ENCODE measurements at regions not wholly inside any gene's neighbourhood (a gene's known extent, or its start where the extent isn't known, plus 50 kb on each side); places are given as distances from the start of the nearest gene placed in this dataset.

GRCh38 chr3:64985072-64985471, 297.3 kb upstream of the ADAMTS9 start:
- no peak for DNase-seq

GRCh38 chr3:64983583-64984359, 296.0 kb upstream of the ADAMTS9 start:
- DNase-seq = no peak

GRCh38 chr3:64977308-64978100, 289.7 kb upstream of the ADAMTS9 start:
- no peak for DNase-seq

- DNase-seq = no peak
These were observed 288.7 kb upstream of the ADAMTS9 start for GRCh38 chr3:64976456-64976855.

- no peak for DNase-seq
These were observed 287.3 kb upstream of the ADAMTS9 start for GRCh38 chr3:64975147-64975546.

- no peak for DNase-seq
These were observed 286.6 kb upstream of the ADAMTS9 start for GRCh38 chr3:64974401-64974800.

GRCh38 chr3:64972793-64973192, 285.0 kb upstream of the ADAMTS9 start:
- no peak for DNase-seq

GRCh38 chr3:64971602-64972001, 283.8 kb upstream of the ADAMTS9 start:
- no peak for DNase-seq

- DNase-seq = no peak
These were observed 282.8 kb upstream of the ADAMTS9 start for GRCh38 chr3:64970634-64971033.

- no peak for DNase-seq
These were observed 273.5 kb upstream of the ADAMTS9 start for GRCh38 chr3:64961301-64961700.

- DNase-seq = no peak
These were observed 270.5 kb upstream of the ADAMTS9 start for GRCh38 chr3:64958199-64958843.

- DNase-seq = no peak
These were observed 269.8 kb upstream of the ADAMTS9 start for GRCh38 chr3:64957408-64958198.

- no peak for DNase-seq
These were observed 269.0 kb upstream of the ADAMTS9 start for GRCh38 chr3:64956711-64957325.

- no peak for DNase-seq
These were observed 267.3 kb upstream of the ADAMTS9 start for GRCh38 chr3:64954995-64955636.

- no peak for DNase-seq
These were observed 257.4 kb upstream of the ADAMTS9 start for GRCh38 chr3:64945171-64945729.

GRCh38 chr3:64943866-64944265, 256.1 kb upstream of the ADAMTS9 start:
- DNase-seq = no peak

GRCh38 chr3:64940596-64941348, 253.0 kb upstream of the ADAMTS9 start:
- no peak for DNase-seq

- no peak for DNase-seq
These were observed 252.1 kb upstream of the ADAMTS9 start for GRCh38 chr3:64939747-64940450.

- no peak for DNase-seq
These were observed 251.5 kb upstream of the ADAMTS9 start for GRCh38 chr3:64939309-64939708.

GRCh38 chr3:64936556-64936955, 248.8 kb upstream of the ADAMTS9 start:
- no peak for DNase-seq
